Tibial nerve (tissue), 4 donors: ENCODE measurements at regions not wholly inside any gene's neighbourhood (a gene's known extent, or its start where the extent isn't known, plus 50 kb on each side); places are given as distances from the start of the nearest gene placed in this dataset.

Experiments used
- CTCF ChIP-seq, 5 experiments: fragments of 200-600 bp in 3 of 5; fragments of 450-650 bp in 2 of 5; sonication (generic) in 3 of 5; IDR thresholded peaks; one replicate each; pipeline ENCODE4 v1.5.1; 2016 to 2019; ENCODE audit warnings: antibody characterized with exemption in 5 of 5, mild to moderate bottlenecking in 3 of 5, moderate library complexity in 2 of 5
- EP300 ChIP-seq, 2 donors: sonication (generic); formaldehyde crosslinking; IDR thresholded peaks; one replicate each; pipeline ENCODE4 v1.6.1; 2017; ENCODE audit warnings: antibody characterized with exemption in 2 of 2, mild to moderate bottlenecking in 1 of 2

DNA sequence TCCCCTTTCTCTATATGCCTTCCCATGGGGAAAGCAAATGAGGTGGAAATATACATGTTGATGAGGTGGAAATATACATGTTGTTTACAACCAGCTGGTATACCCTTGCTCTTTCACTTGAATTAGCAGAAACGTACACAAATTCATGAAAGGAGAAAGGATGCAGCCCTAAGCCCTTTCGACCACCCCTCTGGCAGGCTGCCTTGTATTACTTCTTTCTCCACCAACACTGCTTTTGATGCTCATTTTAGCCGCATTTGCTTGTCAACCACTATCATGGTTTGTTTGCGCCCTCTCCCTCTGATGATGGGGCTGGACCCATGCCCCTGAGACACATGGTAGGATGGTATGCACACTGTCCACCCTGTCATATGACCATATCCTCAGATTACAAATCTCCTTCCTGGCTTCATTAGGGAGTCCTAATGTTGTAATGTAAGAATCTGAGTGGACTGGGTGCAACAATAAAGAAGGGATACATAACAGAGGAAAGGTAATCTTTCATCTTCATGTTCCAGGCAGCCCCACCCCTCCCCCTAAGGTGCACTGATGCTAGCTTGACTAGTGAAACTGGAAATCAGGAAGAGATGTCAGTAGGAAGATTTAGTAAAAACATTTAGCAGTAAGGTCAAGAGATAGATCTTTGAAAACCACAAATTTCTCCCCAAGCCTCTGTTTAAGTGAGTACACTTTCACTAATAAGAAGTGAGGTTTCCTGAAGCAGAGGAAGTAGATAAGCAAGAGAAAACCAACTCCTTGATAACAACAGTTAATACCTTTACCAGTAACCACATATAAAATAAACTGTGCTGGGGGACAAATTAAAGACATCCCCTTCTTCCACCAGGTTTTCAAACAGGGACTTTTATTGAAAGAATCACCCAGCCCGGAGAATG lies 536.8 kb upstream of the NRP1 start:
- TF ChIP-seq CTCF (IDR thresholded peaks at IDR 0.05) = no peak
- TF ChIP-seq EP300 (IDR thresholded peaks at IDR 0.05) = no peak
